ENCODE measurements at regions not wholly inside any gene's neighbourhood (a gene's known extent, or its start where the extent isn't known, plus 50 kb on each side); places are given as distances from the start of the nearest gene placed in this dataset.

- DNase-seq (ENCODE audit: low read depth in 2 of 2): no peak
Measured at GRCh38 chr5:51278539-51278938, 104.7 kb upstream of the ISL1 start.

- DNase-seq (ENCODE audit: low read depth in 2 of 2): no peak
Measured at GRCh38 chr5:51279983-51280706, 103.1 kb upstream of the ISL1 start.

- DNase-seq (ENCODE audit: low read depth in 2 of 2): no peak
Measured at GRCh38 chr5:51286046-51286445, 97.2 kb upstream of the ISL1 start.

GRCh38 chr5:51302343-51302742, 80.9 kb upstream of the ISL1 start:
- DNase-seq (ENCODE audit: low read depth in 2 of 2): no peak

- DNase-seq (ENCODE audit: low read depth in 2 of 2): no peak
Measured at GRCh38 chr5:51326844-51327243, 56.4 kb upstream of the ISL1 start.

Measured in fibroblast of skin of left quadriceps (primary cell).